Subcutaneous abdominal adipose tissue (tissue), 5 donors: ENCODE measurements at regions not wholly inside any gene's neighbourhood (a gene's known extent, or its start where the extent isn't known, plus 50 kb on each side); places are given as distances from the start of the nearest gene placed in this dataset.

Experiments used
- H3K27ac ChIP-seq: one replicate; pipeline ENCODE4 v1.7.0; 2013; ENCODE audit warnings: low read depth, mild to moderate bottlenecking, inconsistent platforms, low read length, moderate library complexity
- H3K27me3 ChIP-seq, 5 donors: one replicate each; pipeline ENCODE4 v1.7.0; 2013; ENCODE audit warnings: low read length in 5 of 5, inconsistent platforms in 1 of 5; ENCODE audit not compliant: control insufficient read depth in 5 of 5, insufficient read depth in 4 of 5
- H3K36me3 ChIP-seq, 5 donors: one replicate each; pipeline ENCODE4 v1.7.0; 2013; ENCODE audit warnings: low read length in 5 of 5; ENCODE audit not compliant: control insufficient read depth in 5 of 5, insufficient read depth in 5 of 5
- H3K4me1 ChIP-seq, 5 donors: one replicate each; pipeline ENCODE4 v1.7.0; 2013; ENCODE audit warnings: low read length in 5 of 5, mild to moderate bottlenecking in 3 of 5, moderate library complexity in 1 of 5; ENCODE audit not compliant: control insufficient read depth in 5 of 5, insufficient read depth in 5 of 5
- H3K4me3 ChIP-seq, 5 donors: one replicate each; pipeline ENCODE4 v1.7.0; 2013; ENCODE audit warnings: low read length in 5 of 5, low read depth in 1 of 5
- H3K9ac ChIP-seq, 5 donors: one replicate each; pipeline ENCODE4 v1.7.0; 2013; ENCODE audit warnings: low read length in 5 of 5, mild to moderate bottlenecking in 4 of 5, moderate library complexity in 3 of 5
- H3K9me3 ChIP-seq, 5 donors: one replicate each; pipeline ENCODE4 v1.7.0; 2013; ENCODE audit warnings: low read length in 5 of 5; ENCODE audit not compliant: control insufficient read depth in 5 of 5
- donor health status: healthy.
- donor health status: healthy.
- donor health status: healthy.
- donor health status: healthy.
- donor health status: healthy.

GRCh38 chr12:100675432-100675831 lies 101.9 kb downstream of the GAS2L3 start:
- Histone ChIP-seq H3K27ac (no peak overlapping the region), H3K4me1 (peaks cover 0 to 4% (median 0%) of the 10 kb centered on the region in 5 donors), H3K9me3 (no peaks in the 10 kb centered on the region), H3K27me3 (peaks cover 2 to 6% (median 4%) of the 10 kb centered on the region in 5 donors), H3K36me3 (no peaks in the 10 kb centered on the region), H3K9ac (no peak overlapping the region), H3K4me3 (no peak overlapping the region)

- no peak overlapping the region for H3K4me3 ChIP-seq
- no peaks in the 10 kb centered on the region for H3K36me3 ChIP-seq
- H3K4me1 ChIP-seq = no peaks in the 10 kb centered on the region
- no peak overlapping the region for H3K9ac ChIP-seq
- peaks cover 0 to 8% (median 7%) of the 10 kb centered on the region in 5 donors for H3K9me3 ChIP-seq
- no peak overlapping the region for H3K27ac ChIP-seq
- peaks cover 0 to 6% (median 2%) of the 10 kb centered on the region in 5 donors for H3K27me3 ChIP-seq
These were observed 107.6 kb downstream of the GAS2L3 start for GRCh38 chr12:100681074-100681473.

- Histone ChIP-seq H3K36me3 (no peaks in the 10 kb centered on the region), H3K27me3 (peaks cover 0 to 6% (median 2%) of the 10 kb centered on the region in 5 donors), H3K27ac (no peak overlapping the region), H3K9me3 (peaks cover 0 to 8% (median 7%) of the 10 kb centered on the region in 5 donors), H3K4me1 (no peaks in the 10 kb centered on the region), H3K4me3 (no peak overlapping the region), H3K9ac (no peak overlapping the region)
These were observed 108.7 kb downstream of the GAS2L3 start for GRCh38 chr12:100682178-100682577.

- Histone ChIP-seq H3K27me3 (no peaks in the 10 kb centered on the region), H3K36me3 (no peaks in the 10 kb centered on the region), H3K9me3 (peaks cover 0 to 8% (median 7%) of the 10 kb centered on the region in 5 donors), H3K4me3 (no peak overlapping the region), H3K4me1 (no peaks in the 10 kb centered on the region), H3K9ac (no peak overlapping the region), H3K27ac (no peak overlapping the region)
These were observed 106.9 kb upstream of the ANO4 start for GRCh38 chr12:100687686-100688085.

- no peaks in the 10 kb centered on the region for H3K4me1 ChIP-seq
- no peaks in the 10 kb centered on the region for H3K36me3 ChIP-seq
- no peak overlapping the region for H3K4me3 ChIP-seq
- H3K9ac ChIP-seq = no peak overlapping the region
- H3K27ac ChIP-seq = no peak overlapping the region
- H3K9me3 ChIP-seq = peaks cover 0 to 8% (median 7%) of the 10 kb centered on the region in 5 donors
- no peaks in the 10 kb centered on the region for H3K27me3 ChIP-seq
These were observed 106.1 kb upstream of the ANO4 start for GRCh38 chr12:100688451-100688864.

- H3K4me3 ChIP-seq = no peak overlapping the region
- H3K27ac ChIP-seq = no peak overlapping the region
- no peaks in the 10 kb centered on the region for H3K9me3 ChIP-seq
- H3K27me3 ChIP-seq = no peaks in the 10 kb centered on the region
- no peaks in the 10 kb centered on the region for H3K36me3 ChIP-seq
- H3K4me1 ChIP-seq = no peaks in the 10 kb centered on the region
- H3K9ac ChIP-seq = no peak overlapping the region
These were observed 102.1 kb upstream of the ANO4 start for GRCh38 chr12:100692502-100692901.

GRCh38 chr12:100698518-100698917 lies 96.1 kb upstream of the ANO4 start:
- H3K4me1 ChIP-seq = no peaks in the 10 kb centered on the region
- no peaks in the 10 kb centered on the region for H3K9me3 ChIP-seq
- no peaks in the 10 kb centered on the region for H3K27me3 ChIP-seq
- H3K27ac ChIP-seq = no peak overlapping the region
- no peak overlapping the region for H3K4me3 ChIP-seq
- H3K9ac ChIP-seq = no peak overlapping the region
- H3K36me3 ChIP-seq = no peaks in the 10 kb centered on the region

GRCh38 chr12:100699209-100699608 lies 95.4 kb upstream of the ANO4 start:
- H3K27ac ChIP-seq = no peak overlapping the region
- H3K9ac ChIP-seq = no peak overlapping the region
- H3K4me3 ChIP-seq = no peak overlapping the region

GRCh38 chr12:100703337-100703736 lies 91.2 kb upstream of the ANO4 start:
- H3K4me1 ChIP-seq = no peaks in the 10 kb centered on the region

More at GRCh38 chr12:100699209-100699608, 95.4 kb upstream of the ANO4 start:
- H3K9me3 ChIP-seq = no peaks in the 10 kb centered on the region
- no peaks in the 10 kb centered on the region for H3K36me3 ChIP-seq
- H3K4me1 ChIP-seq = no peaks in the 10 kb centered on the region
- no peaks in the 10 kb centered on the region for H3K27me3 ChIP-seq

GRCh38 chr12:100703868-100704267 lies 90.7 kb upstream of the ANO4 start:
- Histone ChIP-seq H3K4me1 (no peaks in the 10 kb centered on the region), H3K27me3 (no peaks in the 10 kb centered on the region), H3K9ac (no peak overlapping the region), H3K36me3 (no peaks in the 10 kb centered on the region), H3K27ac (no peak overlapping the region), H3K4me3 (no peak overlapping the region), H3K9me3 (no peaks in the 10 kb centered on the region)

More at GRCh38 chr12:100703337-100703736, 91.2 kb upstream of the ANO4 start:
- H3K9ac ChIP-seq = no peak overlapping the region
- no peaks in the 10 kb centered on the region for H3K27me3 ChIP-seq
- no peaks in the 10 kb centered on the region for H3K9me3 ChIP-seq
- H3K36me3 ChIP-seq = no peaks in the 10 kb centered on the region
- H3K27ac ChIP-seq = no peak overlapping the region
- no peak overlapping the region for H3K4me3 ChIP-seq

- no peak overlapping the region for H3K9ac ChIP-seq
- no peaks in the 10 kb centered on the region for H3K9me3 ChIP-seq
- no peaks in the 10 kb centered on the region for H3K27me3 ChIP-seq
- no peaks in the 10 kb centered on the region for H3K36me3 ChIP-seq
- H3K4me3 ChIP-seq = no peak overlapping the region
- H3K4me1 ChIP-seq = no peaks in the 10 kb centered on the region
- H3K27ac ChIP-seq = no peak overlapping the region
These were observed 88.5 kb upstream of the ANO4 start for GRCh38 chr12:100706033-100706432.
